ENCODE measurements at regions not wholly inside any gene's neighbourhood (a gene's known extent, or its start where the extent isn't known, plus 50 kb on each side); places are given as distances from the start of the nearest gene placed in this dataset.

- Histone ChIP-seq H3K18ac (ENCODE audit: insufficient read length, low read depth, low read length) (no peak overlapping the region), H3K79me1 (ENCODE audit: insufficient read depth, low read depth, low read length, poor library complexity, severe bottlenecking) (no peaks in the 10 kb centered on the region), H3T11ph (ENCODE audit: low read length) (no peak overlapping the region), H2AFZ (ENCODE audit: low read length) (no peak overlapping the region), H3K14ac (ENCODE audit: insufficient read depth, low read length) (no peak overlapping the region), H2BK5ac (ENCODE audit: insufficient read length, low read length) (no peak overlapping the region), H3K27me3 (ENCODE audit: insufficient read depth, low read length) (no peaks in the 10 kb centered on the region), H3K4me1 (ENCODE audit: insufficient read depth, low read length) (no peaks in the 10 kb centered on the region), H2BK15ac (ENCODE audit: low read depth, low read length) (no peak overlapping the region), H3K56ac (ENCODE audit: insufficient read length, low read depth, low read length) (no peak overlapping the region), H3K23me2 (ENCODE audit: insufficient read length, low read depth, low read length, poor library complexity, severe bottlenecking) (no peaks in the 10 kb centered on the region), H3K27ac (ENCODE audit: insufficient read length, low read depth, low read length) (no peak overlapping the region), H4K5ac (ENCODE audit: insufficient read length, low read depth, low read length) (no peak overlapping the region), H2AK5ac (ENCODE audit: insufficient read length, low read length) (no peak overlapping the region), H2BK20ac (ENCODE audit: low read depth, low read length, poor library complexity, severe bottlenecking) (no peak overlapping the region), H3K23ac (ENCODE audit: insufficient read length, low read depth, low read length) (no peak overlapping the region), H3K9ac (ENCODE audit: extremely low read depth, insufficient read length, low read length) (no peak overlapping the region), H2BK120ac (ENCODE audit: low read depth, low read length, poor library complexity, severe bottlenecking) (no peak overlapping the region), H4K20me1 (ENCODE audit: control insufficient read depth, insufficient read depth, insufficient read length) (no peaks in the 10 kb centered on the region), H4K8ac (replicated peaks; ENCODE audit: insufficient read length, low read depth, low read length) (no peak overlapping the region), H3K4ac (ENCODE audit: low read depth, low read length) (no peak overlapping the region), H2BK12ac (ENCODE audit: insufficient read length, low read depth, low read length) (no peak overlapping the region), H4K91ac (ENCODE audit: insufficient read length, low read depth, low read length) (no peak overlapping the region), H3K9me3 (ENCODE audit: control insufficient read depth, low read depth, low read length) (no peaks in the 10 kb centered on the region), H3K4me2 (ENCODE audit: insufficient read depth, insufficient read length, low read length) (no peak overlapping the region), H3K79me2 (ENCODE audit: insufficient read depth, low read length) (no peaks in the 10 kb centered on the region)
- DNase-seq: no peak
- Mint-ChIP-seq H3K36me3 (ENCODE audit: insufficient read depth in 1 of 3, low read depth in 3 of 3) (no peaks in the 10 kb centered on the region; a peak in 1 of 7 replicates), H3K27ac (peak overlapping the region in 1 of 3 experiments; percentile 40; a peak in 1 of 7 replicates), H3K4me1 (no peaks in the 10 kb centered on the region), H3K9me3 (no peaks in the 10 kb centered on the region), H3K4me3 (no peak overlapping the region), H3K27me3 (ENCODE audit: low read depth) (peaks cover 3% of the 10 kb centered on the region; the same call in 1 of the 2 replicates)
- no peak for TF ChIP-seq CTCF (conservative IDR thresholded peaks at IDR 0.05)
- no CpG with 5 or more reads among the region's 5 CpGs for WGBS (ENCODE audit: extremely low coverage, insufficient read length, low lambda C conversion rate)
Observed at GRCh38 chr18:73660931-73661856, 486.4 kb downstream of the FBXO15 start.

Measured in H9 (cell line).